Fibroblast of skin of back (primary cell): ENCODE measurements at regions not wholly inside any gene's neighbourhood (a gene's known extent, or its start where the extent isn't known, plus 50 kb on each side); places are given as distances from the start of the nearest gene placed in this dataset.
A peak's percentile ranks its signal among the peaks of the same experiment; 100 is the strongest.
"Not testable (repeated sequence)": the region's sequence is repeated elsewhere in the genome, so short reads cannot be mapped to it uniquely, and the experiment has no call there.

Experiments used
- DNase-seq: peaks from one replicate; pipeline ENCODE4 v3.0.0-alpha.2; 2013

DNA sequence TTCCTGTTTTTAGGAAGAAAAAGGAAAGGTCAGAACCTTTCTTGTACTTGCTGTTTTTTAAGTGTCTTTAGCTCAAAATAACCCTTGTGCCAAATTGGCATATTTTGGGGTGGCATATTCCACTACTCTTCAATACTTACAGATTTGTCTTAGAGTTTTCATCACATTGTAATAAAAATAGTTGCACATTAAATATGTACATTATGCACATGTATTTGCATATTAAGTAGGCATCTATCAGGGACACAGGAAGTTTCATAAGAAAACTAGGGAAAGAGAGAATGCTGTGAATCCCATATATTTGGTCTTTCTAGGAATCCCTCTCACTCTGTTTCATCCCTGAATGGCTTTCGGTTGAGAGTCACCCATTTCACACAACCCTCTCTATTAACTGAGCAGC, 139.6 kb downstream of the LARP7 start:
- no peak for DNase-seq

GRCh38 chr4:112778520-112778919, 141.6 kb downstream of the LARP7 start:
- DNase-seq, result no peak

DNA sequence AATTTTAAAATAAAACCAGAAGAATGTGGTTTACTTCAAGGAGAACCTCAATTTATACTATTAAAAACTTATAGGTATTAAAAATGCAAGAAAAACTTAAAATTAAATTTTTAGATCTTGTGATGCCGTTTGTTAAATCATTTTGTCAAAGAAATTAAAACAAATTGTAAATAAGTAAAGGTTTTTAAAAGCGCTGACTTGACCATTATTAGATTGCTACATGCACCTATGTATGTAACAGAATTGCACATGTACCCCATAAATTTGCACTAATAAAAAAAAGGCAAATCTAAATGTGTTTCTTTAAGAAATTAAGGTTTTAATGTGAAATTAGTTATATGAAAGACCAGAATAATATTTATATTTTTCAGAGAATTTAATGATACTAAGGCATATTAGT, 156.1 kb downstream of the LARP7 start:
- DNase-seq, result no peak

- DNase-seq, result no peak
Measured at GRCh38 chr4:112800001-112800400, 163.1 kb downstream of the LARP7 start.

DNA sequence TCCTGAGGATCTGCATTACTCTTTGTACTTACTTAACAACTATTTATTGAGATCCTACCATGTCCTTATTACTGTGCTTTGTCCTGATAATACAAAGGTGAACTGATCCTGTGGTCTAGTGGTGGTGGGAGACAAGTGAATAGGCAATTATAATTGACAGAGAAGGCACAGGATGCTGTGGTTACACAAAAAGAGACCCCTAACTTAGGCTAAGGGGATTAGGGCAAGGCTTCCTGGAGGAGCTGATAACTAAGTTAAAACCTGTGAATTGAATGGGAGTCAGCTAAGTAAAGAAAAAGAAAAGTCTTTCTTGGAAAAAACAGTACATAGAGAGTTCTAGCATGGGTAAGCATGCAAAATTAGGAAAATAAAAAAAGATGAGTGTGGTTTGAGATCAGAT, 164.4 kb downstream of the LARP7 start:
- no peak for DNase-seq

- no peak for DNase-seq
Measured at GRCh38 chr4:112802780-112803179, 165.8 kb downstream of the LARP7 start.

GRCh38 chr4:112807083-112807482, 170.1 kb downstream of the LARP7 start:
- DNase-seq, result no peak

GRCh38 chr4:112808001-112808400, 171.1 kb downstream of the LARP7 start:
- DNase-seq, result no peak

DNA sequence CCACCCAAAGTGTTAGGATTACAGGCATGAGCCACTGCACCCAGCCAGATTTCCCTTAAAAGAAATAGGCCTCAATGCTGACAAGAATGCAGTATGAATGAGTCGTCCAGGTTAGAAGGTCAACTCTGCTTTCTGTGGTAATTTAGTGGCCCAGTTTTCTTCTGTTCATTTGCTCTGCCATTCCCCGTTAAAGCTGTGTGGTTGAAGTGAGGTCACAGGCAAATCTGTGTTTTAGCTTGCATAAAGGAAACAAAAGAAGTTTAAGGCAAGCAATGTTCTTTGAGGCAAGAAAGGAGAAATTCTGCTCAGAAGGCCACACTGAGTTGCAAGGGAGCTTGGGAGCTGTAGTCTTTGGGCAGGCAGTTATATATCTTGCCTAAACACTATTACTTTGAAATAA, 176.8 kb downstream of the LARP7 start:
- DNase-seq, result peak; percentile 40

- peak; percentile 87 for DNase-seq
Measured at GRCh38 chr4:112817933-112818593, 181.1 kb downstream of the LARP7 start.

DNA sequence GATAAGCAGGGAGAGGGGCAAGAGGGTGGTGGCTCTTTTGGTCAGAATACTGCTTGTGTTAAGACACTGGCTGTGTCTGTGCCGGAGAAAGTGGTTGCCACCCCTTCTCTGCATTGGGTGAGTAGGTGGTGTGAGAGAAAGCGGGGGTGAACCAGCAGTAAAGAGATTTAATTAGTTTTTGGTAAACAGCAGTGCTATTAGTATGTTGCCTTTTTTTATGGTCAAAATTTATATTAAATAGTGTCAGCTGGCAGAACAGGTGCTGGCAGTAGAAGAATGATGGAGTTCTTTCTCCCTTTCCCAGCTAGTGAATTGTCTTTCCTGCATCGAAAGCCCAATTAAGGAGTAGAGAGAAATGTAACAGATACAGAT, 181.6 kb downstream of the LARP7 start:
- DNase-seq, result no peak

DNA sequence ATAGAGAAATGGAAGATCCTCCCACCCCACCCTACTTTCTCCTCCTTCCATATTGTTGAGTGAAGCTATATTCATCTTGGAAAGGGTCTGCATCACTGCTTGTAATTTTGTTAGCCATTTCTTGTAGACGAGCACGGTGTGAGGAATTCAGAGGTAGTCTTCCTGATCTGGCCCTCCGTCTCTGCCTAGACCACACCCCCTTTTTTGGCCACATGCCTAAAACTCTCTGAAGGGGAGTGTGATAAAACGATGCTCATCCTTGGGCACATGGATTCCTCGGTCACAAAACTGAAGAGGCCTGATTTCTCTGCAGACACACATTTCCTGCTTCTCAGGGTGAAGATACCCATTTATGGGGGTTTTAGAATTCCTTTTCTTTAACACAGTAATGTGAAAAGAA, 182.8 kb downstream of the LARP7 start:
- DNase-seq, result no peak

DNA sequence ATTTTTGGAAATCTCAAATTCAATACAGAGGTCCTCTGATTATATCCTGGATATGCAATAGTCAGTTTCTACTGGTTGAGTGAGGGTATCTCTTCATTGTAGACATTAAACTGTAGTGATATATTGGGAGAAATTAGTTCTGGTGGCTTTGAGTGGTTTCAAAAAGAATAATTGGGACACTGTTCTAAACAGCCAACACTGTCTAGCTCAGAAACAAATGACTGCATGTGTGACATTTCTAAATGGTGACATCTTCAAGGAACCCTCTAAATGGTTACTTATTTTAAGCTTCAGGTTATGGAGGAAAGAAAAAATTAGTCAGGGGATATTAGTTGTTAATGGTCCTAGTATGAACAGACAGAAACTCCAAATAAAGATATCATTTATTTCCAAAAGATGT, 186.2 kb downstream of the LARP7 start:
- DNase-seq, result no peak

DNA sequence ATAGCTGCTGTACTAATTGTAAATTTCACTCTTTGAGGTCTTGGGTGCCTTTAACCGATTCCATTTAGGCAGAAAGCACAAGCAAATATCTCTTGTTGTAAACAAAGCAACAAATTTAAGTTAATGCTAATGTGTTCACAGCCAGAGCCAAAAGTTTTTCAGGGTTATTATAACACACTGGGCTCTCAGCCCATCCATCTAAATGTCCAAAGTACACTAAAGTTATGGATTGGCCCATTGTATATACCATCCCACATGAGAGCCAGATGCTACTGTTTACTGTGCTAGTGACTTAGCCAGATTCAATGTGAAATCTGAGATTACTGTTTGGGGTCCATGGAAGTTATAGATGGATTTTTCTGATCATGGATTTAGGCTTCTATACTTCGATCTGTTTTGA, 186.7 kb downstream of the LARP7 start:
- DNase-seq, result no peak

- no peak for DNase-seq
Measured at GRCh38 chr4:112830753-112831386, 193.9 kb downstream of the LARP7 start.

DNA sequence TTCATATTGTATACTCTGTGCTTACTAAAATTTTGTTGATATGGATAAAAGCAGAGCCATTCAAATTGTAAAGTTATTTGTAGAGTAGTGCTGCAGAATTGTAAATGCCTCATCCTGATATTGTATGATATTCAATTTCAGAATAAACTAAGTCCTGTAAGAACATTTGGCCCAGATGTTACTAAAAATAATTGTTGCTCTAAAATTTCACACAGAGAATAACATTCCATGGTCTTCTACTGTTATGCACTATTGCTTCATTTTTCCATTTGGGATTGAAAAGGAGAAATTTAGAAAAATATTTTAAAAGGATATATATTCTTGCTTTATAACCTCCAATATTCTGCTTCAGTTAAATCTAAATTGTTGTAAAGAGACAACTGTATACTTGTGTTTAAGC, 195.6 kb downstream of the LARP7 start:
- DNase-seq, result no peak

GRCh38 chr4:112836895-112837294, 200.0 kb downstream of the LARP7 start:
- DNase-seq, result no peak

GRCh38 chr4:112838015-112838414, 201.1 kb downstream of the LARP7 start:
- DNase-seq, result not testable (repeated sequence)

- peak; percentile 65 for DNase-seq
Measured at GRCh38 chr4:112840061-112840460, 203.1 kb downstream of the LARP7 start.

DNA sequence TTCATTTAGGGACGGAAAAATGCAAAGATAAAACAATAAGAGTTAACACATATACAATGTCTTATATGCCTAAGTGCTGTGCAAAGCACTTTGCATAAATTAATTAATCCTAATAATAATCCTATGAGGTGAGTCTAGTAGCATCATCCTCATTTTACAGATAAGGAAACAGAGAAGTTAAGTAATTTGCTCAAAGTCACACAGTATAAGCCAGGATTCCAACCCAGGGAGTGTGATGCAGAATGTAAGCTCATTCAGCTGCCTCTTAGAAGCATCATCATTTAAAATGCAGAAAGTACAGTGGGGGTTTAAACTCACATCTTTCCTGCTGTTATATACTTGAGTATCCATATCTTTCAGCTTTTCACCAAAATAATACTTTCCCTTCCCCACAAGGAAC, 203.7 kb downstream of the LARP7 start:
- DNase-seq, result no peak

GRCh38 chr4:112842513-112842912, 205.6 kb downstream of the LARP7 start:
- DNase-seq, result no peak

DNA sequence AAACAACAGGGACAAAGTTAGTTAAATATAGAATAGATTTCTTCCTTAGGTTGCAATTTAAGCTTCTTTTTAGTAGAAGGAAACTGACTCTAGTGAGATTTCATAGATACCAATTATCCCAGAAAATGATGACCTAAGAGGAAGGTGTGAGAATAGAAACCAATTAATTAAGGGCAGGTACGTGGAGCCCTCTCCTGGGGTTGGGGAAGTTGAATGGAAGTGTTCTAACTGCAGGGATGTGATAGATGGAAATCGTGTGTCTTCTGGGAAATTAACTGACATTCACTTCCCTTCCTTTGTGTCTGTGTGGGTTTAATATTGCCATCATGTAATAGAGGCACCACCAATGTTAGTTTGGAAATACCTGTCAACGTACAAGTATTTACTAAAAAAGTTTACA, 204.1 kb upstream of the ANK2 start:
- no peak for DNase-seq

- no peak for DNase-seq
Measured at GRCh38 chr4:112847045-112847444, 202.4 kb upstream of the ANK2 start.

DNA sequence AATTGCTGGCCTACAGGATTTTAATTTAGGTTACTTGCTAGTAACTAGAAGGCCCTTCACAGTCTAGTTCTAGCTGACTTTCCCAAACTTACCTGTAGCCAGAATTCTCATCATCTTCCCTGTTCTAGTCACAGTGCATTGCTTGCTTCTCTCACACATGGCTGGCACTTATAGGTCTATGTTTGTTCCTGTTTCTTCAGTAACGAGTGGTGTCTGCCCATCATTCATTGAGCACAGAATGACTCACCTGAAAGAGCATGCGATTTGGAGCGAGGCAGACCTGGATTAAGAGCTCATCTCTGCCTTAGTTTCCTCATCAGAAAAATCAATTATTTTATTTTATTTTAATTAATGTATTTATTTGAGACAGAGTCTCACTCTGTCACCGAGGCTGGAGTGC, 201.7 kb upstream of the ANK2 start:
- no peak for DNase-seq

- DNase-seq, result no peak
Measured at GRCh38 chr4:112848911-112849310, 200.5 kb upstream of the ANK2 start.
